Astrocyte of the spinal cord (primary cell): ENCODE measurements at regions not wholly inside any gene's neighbourhood (a gene's known extent, or its start where the extent isn't known, plus 50 kb on each side); places are given as distances from the start of the nearest gene placed in this dataset.

Experiments
- DNase-seq: peaks from one replicate; pipeline ENCODE4 v3.0.0; 2011; ENCODE audit warnings: low read depth, low spot score
- H3K4me3 ChIP-seq: 2 replicates; pipeline ENCODE4 v1.5.1; 2011; ENCODE audit warnings: low read depth, mild to moderate bottlenecking, low read length, moderate library complexity
- CTCF ChIP-seq: IDR thresholded peaks from 2 replicates; pipeline ENCODE4 v1.5.1; 2012; ENCODE audit warnings: low read depth, mild to moderate bottlenecking, low read length, inconsistent platforms
- in situ Hi-C: cut with HindIII; loops from 2 replicates; pipeline ENCODE4 v1.10.0; 2017; ENCODE audit warnings: low sequenced_read_pairs

GRCh38 chr2:140011287-140011686, 1231.1 kb upstream of the NXPH2 start:
- DNase-seq, result no peak
- in situ Hi-C loops, result no loop called here
- TF ChIP-seq CTCF, result no peak
- H3K4me3 ChIP-seq, result no peak overlapping the region

- DNase-seq, result no peak
- in situ Hi-C loops, result no loop called here
- no peak overlapping the region for H3K4me3 ChIP-seq
- no peak for TF ChIP-seq CTCF
Observed at GRCh38 chr2:140002110-140002509, 1221.9 kb upstream of the NXPH2 start.

GRCh38 chr2:139992711-139993345, 1212.6 kb upstream of the NXPH2 start:
- TF ChIP-seq CTCF, result no peak
- no peak for DNase-seq
- no peak overlapping the region for H3K4me3 ChIP-seq
- in situ Hi-C loops, result no loop called here

GRCh38 chr2:139992078-139992477, 1211.9 kb upstream of the NXPH2 start:
- in situ Hi-C loops, result no loop called here
- no peak overlapping the region for H3K4me3 ChIP-seq
- TF ChIP-seq CTCF, result no peak
- DNase-seq, result no peak

- in situ Hi-C loops, result no loop called here
- H3K4me3 ChIP-seq, result no peak overlapping the region
- no peak for TF ChIP-seq CTCF
- no peak for DNase-seq
Observed at GRCh38 chr2:139990646-139991335, 1210.6 kb upstream of the NXPH2 start.

- TF ChIP-seq CTCF, result no peak
- no peak for DNase-seq
- in situ Hi-C loops, result no loop called here
- no peak overlapping the region for H3K4me3 ChIP-seq
Observed at GRCh38 chr2:139969323-139969722, 1189.1 kb upstream of the NXPH2 start.
